Mucosa of descending colon (tissue), 3 donors: ENCODE measurements at regions not wholly inside any gene's neighbourhood (a gene's known extent, or its start where the extent isn't known, plus 50 kb on each side); places are given as distances from the start of the nearest gene placed in this dataset.
A peak's percentile ranks its signal among the peaks of the same experiment; 100 is the strongest.
"Not testable (repeated sequence)": the region's sequence is repeated elsewhere in the genome, so short reads cannot be mapped to it uniquely, and the experiment has no call there.

Experiments used
- ATAC-seq: fragments of 200-7000 bp; cut with Tn5 transposase; one replicate; pipeline ENCODE4 v1.9.1; 2020; ENCODE audit warnings: mild to moderate bottlenecking, moderate library complexity
- DNase-seq, 3 donors: peaks; one replicate each; pipeline ENCODE4 v3.0.0-alpha.2; 2020
- H3K36me3 ChIP-seq: fragments of 200-600 bp; one replicate; pipeline ENCODE4 v1.8.0; 2021; ENCODE audit warnings: low read depth, mild to moderate bottlenecking
- H3K4me1 ChIP-seq: fragments of 200-600 bp; one replicate; pipeline ENCODE4 v1.8.0; 2021; ENCODE audit warnings: low read depth, mild to moderate bottlenecking
- H3K4me3 ChIP-seq: fragments of 200-600 bp; one replicate; pipeline ENCODE4 v1.8.0; 2021; ENCODE audit warnings: mild to moderate bottlenecking
- H3K9me3 ChIP-seq: fragments of 200-600 bp; one replicate; pipeline ENCODE4 v1.8.0; 2021; ENCODE audit warnings: mild to moderate bottlenecking
- CTCF ChIP-seq: fragments of 200-600 bp; IDR thresholded peaks from one replicate; pipeline ENCODE4 v1.8.0; 2022; ENCODE audit warnings: antibody characterized with exemption, mild to moderate bottlenecking
- intact Hi-C, 2 donors: fragments of 100-400 bp; cut with DNase I in 1 of 2; cut with micrococcal nuclease in 1 of 2; formaldehyde crosslinking; loops; one replicate each; pipeline versions ENCODE4 v1.11.0 to v1.11.1; 2022; cut with DNase I, micrococcal nuclease
- donor health status: DM: no; HTN: no; CAD: no; lungs with moderate emphysema.
- donor health status: DM: no; HTN: no; CAD: no.
- donor health status: DM: no; HTN: yes; CAD: no.

- H3K36me3 ChIP-seq = no peaks in the 10 kb centered on the region
- TF ChIP-seq CTCF = no peak
- DNase-seq (no peak), ATAC-seq (no peak)
- H3K9me3 ChIP-seq = peaks cover 36% of the 10 kb centered on the region
- no peak overlapping the region for H3K4me3 ChIP-seq
- H3K4me1 ChIP-seq = no peaks in the 10 kb centered on the region
- intact Hi-C loops = no loop called here
These were observed 604.1 kb downstream of the GRXCR1 start for GRCh38 chr4:43496602-43497001.

GRCh38 chr4:43505823-43506222, 613.3 kb downstream of the GRXCR1 start:
- DNase-seq, intact Hi-C loops, H3K4me1 ChIP-seq, H3K36me3 ChIP-seq, ATAC-seq, H3K4me3 ChIP-seq: not testable (repeated sequence)
- H3K9me3 ChIP-seq = peaks cover 38% of the 10 kb centered on the region

- Histone ChIP-seq H3K9me3 (peaks cover 30% of the 10 kb centered on the region), H3K4me3 (no peak overlapping the region), H3K36me3 (no peaks in the 10 kb centered on the region), H3K4me1 (no peaks in the 10 kb centered on the region)
- no peak for DNase-seq
- no peak for TF ChIP-seq CTCF
- intact Hi-C loops = no loop called here
- no peak for ATAC-seq
These were observed 619.7 kb downstream of the GRXCR1 start for GRCh38 chr4:43512253-43512652.

GRCh38 chr4:43525646-43526045, 633.1 kb downstream of the GRXCR1 start:
- Histone ChIP-seq H3K9me3 (peaks cover 6% of the 10 kb centered on the region), H3K4me1 (no peaks in the 10 kb centered on the region), H3K4me3 (no peak overlapping the region), H3K36me3 (no peaks in the 10 kb centered on the region)
- ATAC-seq (no peak), DNase-seq (no peak)
- no peak for TF ChIP-seq CTCF
- intact Hi-C loops = no loop called here

GRCh38 chr4:43547561-43547960, 655.0 kb downstream of the GRXCR1 start:
- no peak for DNase-seq
- H3K36me3 ChIP-seq = no peaks in the 10 kb centered on the region
- H3K4me1 ChIP-seq = no peaks in the 10 kb centered on the region
- no peak for TF ChIP-seq CTCF
- intact Hi-C loops = no loop called here
- ATAC-seq = no peak
- no peak overlapping the region for H3K4me3 ChIP-seq
- H3K9me3 ChIP-seq = peaks cover 44% of the 10 kb centered on the region

GRCh38 chr4:43550981-43551627, 658.6 kb downstream of the GRXCR1 start:
- Histone ChIP-seq H3K4me3 (no peak overlapping the region), H3K4me1 (no peaks in the 10 kb centered on the region), H3K9me3 (peaks cover 55% of the 10 kb centered on the region), H3K36me3 (no peaks in the 10 kb centered on the region)
- DNase-seq (peak in 1 of 3 donors; percentile 44), ATAC-seq (no peak)
- intact Hi-C loops = no loop called here
- no peak for TF ChIP-seq CTCF
